ENCODE measurements at regions not wholly inside any gene's neighbourhood (a gene's known extent, or its start where the extent isn't known, plus 50 kb on each side); places are given as distances from the start of the nearest gene placed in this dataset.

DNA sequence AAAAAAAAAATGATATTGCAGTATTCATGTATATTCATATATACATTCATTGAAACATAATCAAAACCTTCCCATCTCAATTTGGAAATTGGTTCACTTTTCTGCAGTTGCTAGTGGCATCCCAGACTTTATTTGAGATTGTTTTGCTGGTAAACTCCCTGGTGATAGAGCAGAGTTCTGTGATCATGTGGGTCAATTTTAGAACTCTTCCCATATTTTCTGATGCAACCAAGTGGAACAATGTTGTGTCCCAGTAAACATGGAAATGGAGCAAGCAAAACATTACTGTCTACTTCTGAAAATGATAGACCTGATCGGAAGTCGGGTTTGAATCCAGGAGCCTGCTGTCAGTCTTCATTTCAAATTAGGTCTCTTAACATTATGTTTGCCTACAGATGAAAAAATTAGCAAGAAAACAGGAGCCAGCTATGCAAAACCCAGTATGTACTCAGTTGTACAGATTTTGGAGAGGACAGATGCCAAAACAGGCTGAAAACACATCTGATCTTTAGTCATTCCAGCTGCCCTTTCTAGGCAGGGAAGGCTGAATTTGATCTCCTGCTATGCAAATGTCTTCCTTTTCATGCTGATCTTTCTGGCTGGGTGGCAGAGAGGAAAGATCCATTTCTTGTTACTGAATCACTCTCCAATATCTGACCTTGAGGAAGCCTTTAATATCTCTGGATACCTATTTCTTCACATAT lies 786.6 kb upstream of the SOX9 start:
- H3K4me2 ChIP-seq = no peak overlapping the region
- no peaks in the 10 kb centered on the region for H4K20me1 ChIP-seq (ENCODE audit: insufficient read depth)
- intact Hi-C loops (cut with micrococcal nuclease; ENCODE audit: unreplicated experiment) = no loop called here
- H3K27ac ChIP-seq = no peak overlapping the region
- H3K27me3 ChIP-seq (ENCODE audit: insufficient read depth, low read depth) = no peaks in the 10 kb centered on the region
- no peaks in the 10 kb centered on the region for H3F3A ChIP-seq (ENCODE audit: insufficient read depth, low read depth)
- no peaks in the 10 kb centered on the region for H3K79me2 ChIP-seq (ENCODE audit: low read depth)
- H3K4me3 ChIP-seq = no peak overlapping the region
- 0 out of 2 replicates have a peak, but pooled peaks cover 3% of the 10 kb centered on the region for H3K4me1 ChIP-seq (replicated peaks; ENCODE audit: insufficient read depth)
- POLR2A ChIA-PET (ENCODE audit: unreplicated experiment) = no interaction called here
- DNase-seq = no peak
- H3K36me3 ChIP-seq (ENCODE audit: low read depth) = no peaks in the 10 kb centered on the region
- BruUV-seq (replicated peaks) = no TSS peak
- H3K9me3 ChIP-seq (ENCODE audit: insufficient read depth, low read depth) = 0 out of 2 replicates have a peak, but pooled peaks cover 3% of the 10 kb centered on the region
- H3K9me2 ChIP-seq (ENCODE audit: insufficient read depth) = no peaks in the 10 kb centered on the region
- H2AFZ ChIP-seq = peak overlapping the region; percentile 48; the same call in 1 of the 2 replicates
- CTCF ChIA-PET = interaction anchor here (0.6 kb wide), 1 partner anchor 84 kb away, joined by 3 read pairs; no protein-coding TSS in a partner anchor
- TF ChIP-seq, protein P1, sequence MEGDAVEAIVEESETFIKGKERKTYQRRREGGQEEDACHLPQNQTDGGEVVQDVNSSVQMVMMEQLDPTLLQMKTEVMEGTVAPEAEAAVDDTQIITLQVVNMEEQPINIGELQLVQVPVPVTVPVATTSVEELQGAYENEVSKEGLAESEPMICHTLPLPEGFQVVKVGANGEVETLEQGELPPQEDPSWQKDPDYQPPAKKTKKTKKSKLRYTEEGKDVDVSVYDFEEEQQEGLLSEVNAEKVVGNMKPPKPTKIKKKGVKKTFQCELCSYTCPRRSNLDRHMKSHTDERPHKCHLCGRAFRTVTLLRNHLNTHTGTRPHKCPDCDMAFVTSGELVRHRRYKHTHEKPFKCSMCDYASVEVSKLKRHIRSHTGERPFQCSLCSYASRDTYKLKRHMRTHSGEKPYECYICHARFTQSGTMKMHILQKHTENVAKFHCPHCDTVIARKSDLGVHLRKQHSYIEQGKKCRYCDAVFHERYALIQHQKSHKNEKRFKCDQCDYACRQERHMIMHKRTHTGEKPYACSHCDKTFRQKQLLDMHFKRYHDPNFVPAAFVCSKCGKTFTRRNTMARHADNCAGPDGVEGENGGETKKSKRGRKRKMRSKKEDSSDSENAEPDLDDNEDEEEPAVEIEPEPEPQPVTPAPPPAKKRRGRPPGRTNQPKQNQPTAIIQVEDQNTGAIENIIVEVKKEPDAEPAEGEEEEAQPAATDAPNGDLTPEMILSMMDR (conservative IDR thresholded peaks at IDR 0.05) = no peak
- no peak for TF ChIP-seq EZH2 (IDR thresholded peaks at IDR 0.05; ENCODE audit: low read depth)

DNA sequence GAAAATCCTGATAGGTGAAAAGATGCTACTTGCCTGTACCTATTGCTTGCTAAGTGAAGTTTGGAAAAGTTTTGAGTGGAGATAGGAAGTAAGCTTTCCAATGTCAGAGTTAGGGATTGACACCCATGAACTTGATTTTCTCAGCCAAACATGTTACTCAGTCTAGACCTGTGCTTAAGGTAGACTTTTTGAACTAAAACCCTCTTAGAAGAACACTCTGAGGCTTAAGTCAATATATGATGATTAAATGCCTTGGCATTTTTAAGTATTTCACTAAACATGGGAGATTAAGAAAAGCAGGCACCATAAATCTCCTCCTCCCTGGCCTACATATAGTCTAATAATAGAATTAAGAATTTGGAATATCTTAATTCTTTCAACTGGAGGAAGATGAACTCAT lies 785.6 kb upstream of the SOX9 start:
- Histone ChIP-seq H3F3A (ENCODE audit: insufficient read depth, low read depth) (no peaks in the 10 kb centered on the region), H3K4me1 (replicated peaks; ENCODE audit: insufficient read depth) (no peaks in the 10 kb centered on the region), H2AFZ (no peak overlapping the region), H3K4me3 (no peak overlapping the region), H3K79me2 (ENCODE audit: low read depth) (no peaks in the 10 kb centered on the region), H3K36me3 (ENCODE audit: low read depth) (no peaks in the 10 kb centered on the region), H3K27me3 (ENCODE audit: insufficient read depth, low read depth) (no peaks in the 10 kb centered on the region), H3K4me2 (no peak overlapping the region), H3K9me3 (ENCODE audit: insufficient read depth, low read depth) (peaks cover 3% of the 10 kb centered on the region; the same call in 1 of the 2 replicates), H3K27ac (no peak overlapping the region), H4K20me1 (ENCODE audit: insufficient read depth) (no peaks in the 10 kb centered on the region), H3K9me2 (ENCODE audit: insufficient read depth) (no peaks in the 10 kb centered on the region)
- no peak for DNase-seq
- no TSS peak for BruUV-seq (replicated peaks)
- ChIA-PET CTCF (no interaction called here), POLR2A (ENCODE audit: unreplicated experiment) (no interaction called here)
- TF ChIP-seq, protein P1 (conservative IDR thresholded peaks at IDR 0.05) = no peak
- TF ChIP-seq EZH2 (IDR thresholded peaks at IDR 0.05; ENCODE audit: low read depth) = no peak
- intact Hi-C loops (cut with micrococcal nuclease; ENCODE audit: unreplicated experiment) = no loop called here

DNA sequence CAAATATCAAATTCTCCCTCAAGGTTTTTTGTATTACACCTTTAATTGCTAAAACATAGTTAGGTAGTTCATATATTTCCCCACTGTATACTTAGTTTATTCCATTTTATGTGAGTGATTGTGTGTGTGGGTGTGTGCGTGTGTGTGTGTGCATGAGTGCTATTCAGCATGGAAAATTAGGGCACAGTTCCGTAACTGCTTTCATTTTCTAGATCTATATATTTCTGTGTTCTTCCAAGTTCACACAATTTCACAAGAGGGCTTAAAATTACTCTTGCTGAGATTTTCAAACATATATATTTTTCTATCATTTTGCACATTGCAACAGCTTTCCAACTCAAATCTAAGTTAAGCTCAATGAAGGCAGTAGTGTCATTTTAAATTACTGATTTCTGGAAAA lies 782.9 kb upstream of the SOX9 start:
- ChIA-PET CTCF (no interaction called here), POLR2A (ENCODE audit: unreplicated experiment) (interaction anchor here (0.7 kb wide), 1 partner anchor 38 kb away, joined by 13 read pairs; no protein-coding TSS in a partner anchor)
- H4K20me1 ChIP-seq (ENCODE audit: insufficient read depth) = no peaks in the 10 kb centered on the region
- no TSS peak for BruUV-seq (replicated peaks)
- intact Hi-C loops (cut with micrococcal nuclease; ENCODE audit: unreplicated experiment) = no loop called here
- no peaks in the 10 kb centered on the region for H3F3A ChIP-seq (ENCODE audit: insufficient read depth, low read depth)
- H3K79me2 ChIP-seq (ENCODE audit: low read depth) = no peaks in the 10 kb centered on the region
- H3K9me3 ChIP-seq (ENCODE audit: insufficient read depth, low read depth) = no peaks in the 10 kb centered on the region; the same call in 1 of the 2 replicates
- no peaks in the 10 kb centered on the region for H3K9me2 ChIP-seq (ENCODE audit: insufficient read depth)
- H3K27ac ChIP-seq = no peak overlapping the region
- TF ChIP-seq, protein P1 (conservative IDR thresholded peaks at IDR 0.05) = no peak
- TF ChIP-seq EZH2 (IDR thresholded peaks at IDR 0.05; ENCODE audit: low read depth) = no peak
- no peak overlapping the region for H3K4me3 ChIP-seq
- no peaks in the 10 kb centered on the region for H3K36me3 ChIP-seq (ENCODE audit: low read depth)
- no peak for DNase-seq
- H3K27me3 ChIP-seq (ENCODE audit: insufficient read depth, low read depth) = no peaks in the 10 kb centered on the region
- no peaks in the 10 kb centered on the region for H3K4me1 ChIP-seq (replicated peaks; ENCODE audit: insufficient read depth)
- H3K4me2 ChIP-seq = no peak overlapping the region
- no peak overlapping the region for H2AFZ ChIP-seq

Measured in PC-9 (cell line).